ENCODE measurements at regions not wholly inside any gene's neighbourhood (a gene's known extent, or its start where the extent isn't known, plus 50 kb on each side); places are given as distances from the start of the nearest gene placed in this dataset.

DNA sequence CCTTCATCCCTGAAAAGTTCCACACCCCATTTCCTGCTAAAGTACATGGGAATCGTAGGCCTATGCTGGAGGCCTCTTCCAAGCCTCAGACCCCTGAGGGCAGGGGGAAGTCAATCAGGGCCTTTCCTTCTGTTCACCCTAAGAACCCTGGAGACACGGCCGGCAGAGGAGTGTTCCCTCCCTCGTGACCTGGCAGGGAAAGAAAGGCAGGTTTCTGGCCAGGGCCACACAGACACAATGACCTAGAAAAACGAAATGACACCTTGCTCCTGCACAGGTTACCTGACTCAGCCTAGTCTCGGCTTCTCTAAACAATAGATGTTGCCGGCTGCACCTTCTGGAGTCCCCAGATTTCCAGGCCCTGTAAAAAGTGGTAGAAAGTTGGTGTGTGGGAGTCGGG is 60.6 kb upstream of the CADM1 start:
- H3K27ac ChIP-seq (ENCODE audit: insufficient read depth, low read length): no peak overlapping the region
- H3K4me2 ChIP-seq (ENCODE audit: extremely low read depth, insufficient read depth, low read length): no peak overlapping the region
- DNase-seq (ENCODE audit: low read depth in 2 of 2): no peak
- no peak overlapping the region for H3K9ac ChIP-seq (ENCODE audit: insufficient read depth, low read length)
- TF ChIP-seq, protein P1, sequence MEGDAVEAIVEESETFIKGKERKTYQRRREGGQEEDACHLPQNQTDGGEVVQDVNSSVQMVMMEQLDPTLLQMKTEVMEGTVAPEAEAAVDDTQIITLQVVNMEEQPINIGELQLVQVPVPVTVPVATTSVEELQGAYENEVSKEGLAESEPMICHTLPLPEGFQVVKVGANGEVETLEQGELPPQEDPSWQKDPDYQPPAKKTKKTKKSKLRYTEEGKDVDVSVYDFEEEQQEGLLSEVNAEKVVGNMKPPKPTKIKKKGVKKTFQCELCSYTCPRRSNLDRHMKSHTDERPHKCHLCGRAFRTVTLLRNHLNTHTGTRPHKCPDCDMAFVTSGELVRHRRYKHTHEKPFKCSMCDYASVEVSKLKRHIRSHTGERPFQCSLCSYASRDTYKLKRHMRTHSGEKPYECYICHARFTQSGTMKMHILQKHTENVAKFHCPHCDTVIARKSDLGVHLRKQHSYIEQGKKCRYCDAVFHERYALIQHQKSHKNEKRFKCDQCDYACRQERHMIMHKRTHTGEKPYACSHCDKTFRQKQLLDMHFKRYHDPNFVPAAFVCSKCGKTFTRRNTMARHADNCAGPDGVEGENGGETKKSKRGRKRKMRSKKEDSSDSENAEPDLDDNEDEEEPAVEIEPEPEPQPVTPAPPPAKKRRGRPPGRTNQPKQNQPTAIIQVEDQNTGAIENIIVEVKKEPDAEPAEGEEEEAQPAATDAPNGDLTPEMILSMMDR (conservative IDR thresholded peaks at IDR 0.05 in 1 of 2, IDR thresholded peaks at IDR 0.05 in 1 of 2; ENCODE audit: low read depth in 1 of 2, low read length in 2 of 2): no peak
- TF ChIP-seq EZH2 (IDR thresholded peaks at IDR 0.05; ENCODE audit: low read length, missing control alignments): no peak
- no peak overlapping the region for H2AFZ ChIP-seq (ENCODE audit: low read length)
- no peak overlapping the region for H3K4me3 ChIP-seq (replicated peaks in 1 of 4; ENCODE audit: control extremely low read depth in 1 of 4, insufficient read depth in 1 of 4, low read depth in 3 of 4, low read length in 4 of 4)
- no peaks in the 10 kb centered on the region for H3K79me2 ChIP-seq (ENCODE audit: control insufficient read depth, insufficient read depth, low read length)
- no peaks in the 10 kb centered on the region for H3K36me3 ChIP-seq (ENCODE audit: control insufficient read depth, insufficient read depth, low read length)
- no peaks in the 10 kb centered on the region for H4K20me1 ChIP-seq (ENCODE audit: control insufficient read depth, extremely low read depth, insufficient read depth, low read length)
- H3K4me1 ChIP-seq (ENCODE audit: control insufficient read depth, extremely low read depth, insufficient read depth, low read length): no peaks in the 10 kb centered on the region
- no peaks in the 10 kb centered on the region for H3K27me3 ChIP-seq (ENCODE audit: control insufficient read depth, insufficient read depth, low read length)
- H3K9me3 ChIP-seq (ENCODE audit: control insufficient read depth, insufficient read depth, low read depth, low read length): no peaks in the 10 kb centered on the region

DNA sequence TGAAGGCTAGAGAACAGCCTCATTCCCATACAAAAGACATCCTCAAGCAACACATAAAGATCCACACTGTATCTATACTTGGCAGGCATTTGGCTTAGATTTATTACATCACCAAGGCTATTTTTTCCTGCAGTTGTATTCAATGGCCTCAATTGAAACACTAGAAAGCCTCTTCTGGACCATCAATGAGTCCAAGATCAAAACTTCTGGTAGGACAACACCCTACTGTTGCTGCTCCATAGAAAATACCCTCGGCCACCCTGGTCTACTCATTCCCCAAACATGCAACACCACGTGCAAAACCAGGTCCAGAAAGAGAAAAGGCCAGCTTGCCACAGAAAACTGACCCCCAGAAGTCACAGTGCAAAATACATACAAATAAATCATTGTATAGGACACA is 56.9 kb upstream of the CADM1 start:
- no peak overlapping the region for H3K4me2 ChIP-seq (ENCODE audit: extremely low read depth, insufficient read depth, low read length)
- no peak overlapping the region for H2AFZ ChIP-seq (ENCODE audit: low read length)
- TF ChIP-seq, protein P1 (conservative IDR thresholded peaks at IDR 0.05 in 1 of 2, IDR thresholded peaks at IDR 0.05 in 1 of 2; ENCODE audit: low read depth in 1 of 2, low read length in 2 of 2): no peak
- no peak for TF ChIP-seq EZH2 (IDR thresholded peaks at IDR 0.05; ENCODE audit: low read length, missing control alignments)
- DNase-seq (ENCODE audit: low read depth in 2 of 2): no peak
- no peaks in the 10 kb centered on the region for H3K9me3 ChIP-seq (ENCODE audit: control insufficient read depth, insufficient read depth, low read depth, low read length)
- no peak overlapping the region for H3K27ac ChIP-seq (ENCODE audit: insufficient read depth, low read length)
- no peak overlapping the region for H3K9ac ChIP-seq (ENCODE audit: insufficient read depth, low read length)
- no peak overlapping the region for H3K4me3 ChIP-seq (replicated peaks in 1 of 4; ENCODE audit: control extremely low read depth in 1 of 4, insufficient read depth in 1 of 4, low read depth in 3 of 4, low read length in 4 of 4)
- no peaks in the 10 kb centered on the region for H3K27me3 ChIP-seq (ENCODE audit: control insufficient read depth, insufficient read depth, low read length)
- H3K4me1 ChIP-seq (ENCODE audit: control insufficient read depth, extremely low read depth, insufficient read depth, low read length): no peaks in the 10 kb centered on the region
- no peaks in the 10 kb centered on the region for H3K36me3 ChIP-seq (ENCODE audit: control insufficient read depth, insufficient read depth, low read length)
- no peaks in the 10 kb centered on the region for H3K79me2 ChIP-seq (ENCODE audit: control insufficient read depth, insufficient read depth, low read length)
- no peaks in the 10 kb centered on the region for H4K20me1 ChIP-seq (ENCODE audit: control insufficient read depth, extremely low read depth, insufficient read depth, low read length)

DNA sequence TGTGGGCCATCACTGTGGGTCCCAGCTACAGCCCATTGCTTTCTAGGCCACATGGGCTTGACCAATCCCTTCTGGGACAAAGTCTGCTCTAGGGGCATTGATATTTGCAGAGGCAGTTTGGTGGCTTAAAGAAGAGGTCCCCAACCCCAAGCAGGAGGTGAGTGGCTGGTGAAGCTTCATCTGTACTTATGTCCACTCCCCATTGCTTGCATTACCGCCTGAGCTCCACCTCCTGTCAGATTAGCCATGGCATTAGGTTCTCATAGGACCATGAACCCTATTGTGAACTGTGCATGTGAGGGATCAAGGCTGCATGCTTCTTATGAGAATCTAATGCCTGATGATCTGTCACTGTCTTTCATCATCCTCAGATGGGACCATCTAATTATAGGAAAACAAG is 54.4 kb upstream of the CADM1 start:
- TF ChIP-seq EZH2 (IDR thresholded peaks at IDR 0.05; ENCODE audit: low read length, missing control alignments): no peak
- TF ChIP-seq, protein P1 (conservative IDR thresholded peaks at IDR 0.05 in 1 of 2, IDR thresholded peaks at IDR 0.05 in 1 of 2; ENCODE audit: low read depth in 1 of 2, low read length in 2 of 2): no peak
- no peak overlapping the region for H3K9ac ChIP-seq (ENCODE audit: insufficient read depth, low read length)
- no peaks in the 10 kb centered on the region for H3K4me1 ChIP-seq (ENCODE audit: control insufficient read depth, extremely low read depth, insufficient read depth, low read length)
- H3K4me3 ChIP-seq (replicated peaks in 1 of 4; ENCODE audit: control extremely low read depth in 1 of 4, insufficient read depth in 1 of 4, low read depth in 3 of 4, low read length in 4 of 4): no peak overlapping the region
- no peaks in the 10 kb centered on the region for H3K9me3 ChIP-seq (ENCODE audit: control insufficient read depth, insufficient read depth, low read depth, low read length)
- DNase-seq (ENCODE audit: low read depth in 2 of 2): no peak
- no peak overlapping the region for H2AFZ ChIP-seq (ENCODE audit: low read length)
- no peaks in the 10 kb centered on the region for H3K27me3 ChIP-seq (ENCODE audit: control insufficient read depth, insufficient read depth, low read length)
- H3K27ac ChIP-seq (ENCODE audit: insufficient read depth, low read length): no peak overlapping the region
- no peaks in the 10 kb centered on the region for H3K36me3 ChIP-seq (ENCODE audit: control insufficient read depth, insufficient read depth, low read length)
- no peaks in the 10 kb centered on the region for H4K20me1 ChIP-seq (ENCODE audit: control insufficient read depth, extremely low read depth, insufficient read depth, low read length)
- H3K4me2 ChIP-seq (ENCODE audit: extremely low read depth, insufficient read depth, low read length): no peak overlapping the region
- no peaks in the 10 kb centered on the region for H3K79me2 ChIP-seq (ENCODE audit: control insufficient read depth, insufficient read depth, low read length)
